ENCODE measurements at regions not wholly inside any gene's neighbourhood (a gene's known extent, or its start where the extent isn't known, plus 50 kb on each side); places are given as distances from the start of the nearest gene placed in this dataset.

- DNase-seq (ENCODE audit: low spot score): no peak
Measured at GRCh38 chr5:33210978-33211377, 229.8 kb upstream of the TARS1 start.

GRCh38 chr5:33212439-33212838 is 228.3 kb upstream of the TARS1 start:
- no peak for DNase-seq (ENCODE audit: low spot score)

GRCh38 chr5:33212900-33213299 is 227.9 kb upstream of the TARS1 start:
- DNase-seq (ENCODE audit: low spot score): no peak

GRCh38 chr5:33223563-33224284 is 217.0 kb upstream of the TARS1 start:
- DNase-seq (ENCODE audit: low spot score): no peak

GRCh38 chr5:33224285-33224961 is 216.3 kb upstream of the TARS1 start:
- no peak for DNase-seq (ENCODE audit: low spot score)

GRCh38 chr5:33227247-33227646 is 213.5 kb upstream of the TARS1 start:
- no peak for DNase-seq (ENCODE audit: low spot score)

- DNase-seq (ENCODE audit: low spot score): no peak
Measured at GRCh38 chr5:33227746-33228145, 213.0 kb upstream of the TARS1 start.

GRCh38 chr5:33228149-33228548 is 212.6 kb upstream of the TARS1 start:
- DNase-seq (ENCODE audit: low spot score): no peak

- no peak for DNase-seq (ENCODE audit: low spot score)
Measured at GRCh38 chr5:33229216-33229615, 211.5 kb upstream of the TARS1 start.

GRCh38 chr5:33230467-33231078 is 210.2 kb upstream of the TARS1 start:
- DNase-seq (ENCODE audit: low spot score): no peak

GRCh38 chr5:33231214-33231710 is 209.5 kb upstream of the TARS1 start:
- no peak for DNase-seq (ENCODE audit: low spot score)

- no peak for DNase-seq (ENCODE audit: low spot score)
Measured at GRCh38 chr5:33231935-33232334, 208.8 kb upstream of the TARS1 start.

GRCh38 chr5:33232731-33233505 is 207.8 kb upstream of the TARS1 start:
- no peak for DNase-seq (ENCODE audit: low spot score)

- DNase-seq (ENCODE audit: low spot score): no peak
Measured at GRCh38 chr5:33235304-33235703, 205.5 kb upstream of the TARS1 start.

GRCh38 chr5:33235824-33236223 is 204.9 kb upstream of the TARS1 start:
- DNase-seq (ENCODE audit: low spot score): no peak

GRCh38 chr5:33237471-33237870 is 203.3 kb upstream of the TARS1 start:
- no peak for DNase-seq (ENCODE audit: low spot score)

- no peak for DNase-seq (ENCODE audit: low spot score)
Measured at GRCh38 chr5:33238826-33239695, 201.7 kb upstream of the TARS1 start.

- DNase-seq (ENCODE audit: low spot score): no peak
Measured at GRCh38 chr5:33240558-33240957, 200.2 kb upstream of the TARS1 start.

GRCh38 chr5:33241802-33242201 is 199.0 kb upstream of the TARS1 start:
- peak; percentile 21 for DNase-seq (ENCODE audit: low spot score)

- DNase-seq (ENCODE audit: low spot score): no peak
Measured at GRCh38 chr5:33242277-33242676, 198.5 kb upstream of the TARS1 start.

- DNase-seq (ENCODE audit: low spot score): no peak
Measured at GRCh38 chr5:33244441-33245150, 196.2 kb upstream of the TARS1 start.

All from globus pallidus (tissue), 1 donor.